Transverse colon (tissue), 4 donors: ENCODE measurements at regions not wholly inside any gene's neighbourhood (a gene's known extent, or its start where the extent isn't known, plus 50 kb on each side); places are given as distances from the start of the nearest gene placed in this dataset.

ENCODE experiments used
- DNase-seq: peaks from one replicate; pipeline ENCODE4 v3.0.0-alpha.2; 2019
- H3K27ac ChIP-seq, 4 donors: fragments of 200-600 bp; sonication (generic); 2 replicates each; pipeline ENCODE4 v1.5.1; 2016 to 2018; ENCODE audit warnings: inconsistent platforms in 4 of 4
- H3K27me3 ChIP-seq: fragments of 200-600 bp; sonication (generic); 2 replicates; pipeline ENCODE4 v1.5.1; 2017; ENCODE audit warnings: inconsistent platforms
- H3K36me3 ChIP-seq, 4 donors: fragments of 200-600 bp; sonication (generic); 2 replicates each; pipeline ENCODE4 v1.5.1; 2017 to 2019; ENCODE audit warnings: inconsistent platforms in 4 of 4
- H3K4me1 ChIP-seq, 4 donors: fragments of 200-600 bp; sonication (generic); 2 replicates each; pipeline ENCODE4 v1.5.1; 2017 to 2020; ENCODE audit warnings: inconsistent platforms in 4 of 4
- H3K4me3 ChIP-seq, 4 donors: fragments of 200-600 bp; sonication (generic); 1 replicate in 1 of 4; 2 replicates in 3 of 4; pipeline versions ENCODE4 v1.5.1 to v1.6.1; 2017 to 2019; ENCODE audit warnings: inconsistent platforms in 4 of 4
- H3K9me3 ChIP-seq, 2 donors: fragments of 200-600 bp; sonication (generic); 2 replicates each; pipeline ENCODE4 v1.5.1; 2017 to 2019; ENCODE audit warnings: inconsistent platforms in 2 of 2
- CTCF ChIP-seq, 5 experiments: fragments of 200-600 bp in 3 of 5; fragments of 450-650 bp in 2 of 5; sonication (generic) in 3 of 5; IDR thresholded peaks; 1 replicate in 2 of 5; 2 replicates in 3 of 5; pipeline ENCODE4 v1.5.1; 2016 to 2017; ENCODE audit warnings: antibody characterized with exemption in 5 of 5, inconsistent platforms in 3 of 5, mild to moderate bottlenecking in 2 of 5, moderate library complexity in 1 of 5
- EP300 ChIP-seq: sonication (generic); formaldehyde crosslinking; IDR thresholded peaks from one replicate; pipeline ENCODE4 v1.6.1; 2017; ENCODE audit warnings: antibody characterized with exemption, low read depth
- POLR2A ChIP-seq: fragments of 450-650 bp; IDR thresholded peaks from one replicate; pipeline ENCODE4 v1.6.1; 2016; ENCODE audit warnings: antibody characterized with exemption, mild to moderate bottlenecking, moderate library complexity
- POLR2AphosphoS5 ChIP-seq, 3 donors: sonication (generic); formaldehyde crosslinking; IDR thresholded peaks; one replicate each; pipeline ENCODE4 v1.6.1; 2016; ENCODE audit warnings: antibody characterized with exemption in 3 of 3
- WGBS, 2 donors: methylation state at CpG; one replicate each; pipeline ENCODE4 v1.1.5; 2018; ENCODE audit warnings: low coverage in 1 of 2; 5-methylcytosine and 5-hydroxymethylcytosine counted together
- in situ Hi-C, 4 donors: fragments of 200-750 bp; cut with MboI; loops; one replicate each; pipeline versions ENCODE4 v1.15.0 to v1.15.1; 2017; ENCODE audit warnings: low sequenced_read_pairs in 3 of 4, low pct_ligation_motif_present in 1 of 4, low pct_unique_long_range_greater_than_20kb in 1 of 4
- intact Hi-C: fragments of 100-400 bp; cut with DNase I; formaldehyde crosslinking; loops from one replicate; pipeline ENCODE4 v1.15.1; 2023; ENCODE audit warnings: low total_unique reads

- intact Hi-C loops (no loop called here), in situ Hi-C loops (no loop called here)
- no peak for DNase-seq
- Histone ChIP-seq H3K27me3 (no peaks in the 10 kb centered on the region), H3K9me3 (no peaks in the 10 kb centered on the region), H3K4me3 (no peak overlapping the region), H3K27ac (no peak overlapping the region), H3K36me3 (no peaks in the 10 kb centered on the region), H3K4me1 (peaks cover 0 to 14% (median 6%) of the 10 kb centered on the region in 4 donors)
- 74 to 87% methylated on average over 2 to 4 of the region's 4 CpGs for WGBS, 2 donors
- TF ChIP-seq POLR2A, result no peak
These were observed 97.8 kb upstream of the CARMIL1 start for GRCh38 chr6:25181350-25181724.

GRCh38 chr6:25181923-25182322 is 97.3 kb upstream of the CARMIL1 start:
- no peaks in the 10 kb centered on the region for H3K27me3 ChIP-seq
- 91 to 100% methylated on average over 1 of the region's 1 CpG for WGBS, 2 donors
- H3K36me3 ChIP-seq, result no peaks in the 10 kb centered on the region
- DNase-seq, result no peak
- no peak overlapping the region for H3K4me3 ChIP-seq
- no peaks in the 10 kb centered on the region for H3K9me3 ChIP-seq
- H3K4me1 ChIP-seq, result peaks cover 0 to 11% (median 5%) of the 10 kb centered on the region in 4 donors
- intact Hi-C loops (no loop called here), in situ Hi-C loops (no loop called here)
- H3K27ac ChIP-seq, result no peak overlapping the region
- no peak for TF ChIP-seq EP300
- no peak for TF ChIP-seq POLR2AphosphoS5 (IDR thresholded peaks at IDR 0.05)
- TF ChIP-seq POLR2A, result no peak
- TF ChIP-seq CTCF (IDR thresholded peaks at IDR 0.05), result no peak

- H3K4me3 ChIP-seq, result no peak overlapping the region
- intact Hi-C loops, result no loop called here
- WGBS, 2 donors, result 69% methylated on average over 2 of the region's 2 CpGs; no CpG with 5 or more reads in 1 of the 2 donors
- H3K27ac ChIP-seq, result no peak overlapping the region
- H3K9me3 ChIP-seq, result no peaks in the 10 kb centered on the region
- H3K36me3 ChIP-seq, result no peaks in the 10 kb centered on the region
- no peaks in the 10 kb centered on the region for H3K4me1 ChIP-seq
- no peak for DNase-seq
- TF ChIP-seq CTCF (IDR thresholded peaks at IDR 0.05) (no peak), POLR2A (no peak), POLR2AphosphoS5 (IDR thresholded peaks at IDR 0.05) (no peak), EP300 (no peak)
- no peaks in the 10 kb centered on the region for H3K27me3 ChIP-seq
- in situ Hi-C loops, result no loop called here
These were observed 92.3 kb upstream of the CARMIL1 start for GRCh38 chr6:25186919-25187318.

- in situ Hi-C loops (no loop called here), intact Hi-C loops (no loop called here)
- no peak overlapping the region for H3K4me3 ChIP-seq
- no peak for TF ChIP-seq POLR2AphosphoS5 (IDR thresholded peaks at IDR 0.05)
- TF ChIP-seq EP300, result no peak
- TF ChIP-seq CTCF (IDR thresholded peaks at IDR 0.05), result no peak
- TF ChIP-seq POLR2A, result no peak
- 88% methylated on average over 1 of the region's 1 CpG for WGBS, 2 donors
- H3K9me3 ChIP-seq, result no peaks in the 10 kb centered on the region
- H3K27ac ChIP-seq, result no peak overlapping the region
- no peak for DNase-seq
- peaks cover 0 to 7% (median 3%) of the 10 kb centered on the region in 4 donors for H3K4me1 ChIP-seq
- H3K27me3 ChIP-seq, result no peaks in the 10 kb centered on the region
- no peaks in the 10 kb centered on the region for H3K36me3 ChIP-seq
These were observed 90.9 kb upstream of the CARMIL1 start for GRCh38 chr6:25188232-25188631.
